ENCODE measurements at regions not wholly inside any gene's neighbourhood (a gene's known extent, or its start where the extent isn't known, plus 50 kb on each side); places are given as distances from the start of the nearest gene placed in this dataset.

- TF ChIP-seq TAF7 (optimal IDR thresholded peaks at IDR 0.05; ENCODE audit: borderline replicate concordance, low read depth, low read length) (no peak), CTCF (IDR thresholded peaks at IDR 0.05; ENCODE audit: control extremely low read depth in 1 of 3, insufficient read depth in 1 of 3, low read depth in 1 of 3, low read length in 3 of 3) (no peak), SP1 (IDR thresholded peaks at IDR 0.05; ENCODE audit: low read depth, low read length) (no peak), TCF12 (IDR thresholded peaks at IDR 0.05; ENCODE audit: low read depth, low read length) (no peak), BCL11A (IDR thresholded peaks at IDR 0.05; ENCODE audit: low read depth in 2 of 2, low read length in 2 of 2) (no peak), RAD21 (IDR thresholded peaks at IDR 0.05 in 1 of 2, conservative IDR thresholded peaks at IDR 0.05 in 1 of 2; ENCODE audit: low read depth in 2 of 2, low read length in 2 of 2) (no peak), POLR2A (IDR thresholded peaks at IDR 0.05; ENCODE audit: control extremely low read depth in 1 of 2, low read depth in 2 of 2, low read length in 2 of 2) (no peak), EP300 (IDR thresholded peaks at IDR 0.05; ENCODE audit: borderline replicate concordance in 1 of 2, low read depth in 2 of 2, low read length in 2 of 2) (no peak), YY1 (IDR thresholded peaks at IDR 0.05; ENCODE audit: low read depth, low read length) (no peak)
These were observed 702.8 kb downstream of the KCNJ2 start for GRCh38 chr17:70872103-70872502.
